Activated CD4-positive, CD25-positive, alpha-beta regulatory T cell treated with anti-CD3 and anti-CD28 coated beads, Interleukin-2, amount 50 U/mL, for 16 hours (primary cell): ENCODE measurements at regions not wholly inside any gene's neighbourhood (a gene's known extent, or its start where the extent isn't known, plus 50 kb on each side); places are given as distances from the start of the nearest gene placed in this dataset.

ENCODE experiments used
- DNase-seq: peaks from one replicate; pipeline ENCODE4 v3.0.0-alpha.2; 2020; ENCODE audit warnings: low read depth, low spot score

DNA sequence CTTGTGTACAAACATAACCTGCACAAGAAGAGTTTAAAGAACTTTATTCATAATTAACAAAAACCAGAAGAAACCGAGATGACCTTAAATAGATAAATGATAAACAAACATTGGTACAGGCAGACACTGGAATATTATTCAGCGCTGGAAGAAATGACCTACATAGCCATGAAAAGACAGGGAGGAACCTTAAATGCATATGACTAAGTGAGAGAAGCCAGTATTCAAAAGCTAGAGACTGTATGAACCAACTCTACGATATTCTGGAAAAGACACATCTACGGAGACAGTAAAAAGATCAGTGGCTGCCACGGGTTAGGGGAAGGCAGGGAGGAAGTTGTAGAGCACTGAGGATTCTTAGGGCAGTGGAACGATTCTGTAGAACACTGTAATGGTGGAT is 333.8 kb upstream of the AKR1E2 start:
- DNase-seq = no peak

DNA sequence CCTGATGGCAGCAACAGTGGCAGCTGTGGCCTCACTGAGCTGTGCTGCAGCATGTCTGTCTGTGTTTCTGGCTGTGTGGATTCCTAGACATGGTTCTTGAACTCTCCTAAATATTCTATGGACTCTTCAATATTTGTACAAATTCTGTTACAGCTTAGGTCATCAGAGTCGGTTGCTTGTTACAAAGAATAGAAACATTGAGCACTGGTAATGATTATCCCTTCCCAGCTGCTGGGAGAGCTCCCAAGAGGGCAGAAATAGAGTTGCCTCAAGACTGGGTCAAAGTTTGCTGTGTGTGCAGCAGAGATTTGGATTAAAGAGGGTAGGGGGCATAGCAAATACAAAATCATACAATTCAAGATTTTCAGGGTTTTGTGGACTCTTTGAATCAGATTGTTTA is 337.1 kb upstream of the AKR1E2 start:
- no peak for DNase-seq

GRCh38 chr10:4485636-4486035 is 340.4 kb upstream of the AKR1E2 start:
- DNase-seq = no peak

DNA sequence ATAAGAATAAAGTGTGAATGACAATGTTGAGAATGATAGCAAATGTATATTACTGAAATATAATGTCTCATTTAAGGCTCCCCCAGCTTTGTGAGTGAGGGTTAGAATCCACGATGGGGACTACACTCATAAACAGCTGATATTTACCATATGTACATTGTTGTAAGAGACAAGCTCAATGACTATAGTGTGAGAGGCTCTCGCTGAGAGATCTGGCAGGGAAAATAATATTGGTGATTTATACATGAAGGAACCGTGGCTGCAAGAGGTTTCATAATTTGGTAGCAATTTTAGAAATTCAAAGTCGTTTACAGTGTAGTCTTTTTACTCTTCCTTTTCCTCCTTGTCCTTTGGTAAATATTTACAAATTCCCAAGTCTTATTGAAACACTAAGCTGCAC is 342.2 kb upstream of the AKR1E2 start:
- no peak for DNase-seq

DNA sequence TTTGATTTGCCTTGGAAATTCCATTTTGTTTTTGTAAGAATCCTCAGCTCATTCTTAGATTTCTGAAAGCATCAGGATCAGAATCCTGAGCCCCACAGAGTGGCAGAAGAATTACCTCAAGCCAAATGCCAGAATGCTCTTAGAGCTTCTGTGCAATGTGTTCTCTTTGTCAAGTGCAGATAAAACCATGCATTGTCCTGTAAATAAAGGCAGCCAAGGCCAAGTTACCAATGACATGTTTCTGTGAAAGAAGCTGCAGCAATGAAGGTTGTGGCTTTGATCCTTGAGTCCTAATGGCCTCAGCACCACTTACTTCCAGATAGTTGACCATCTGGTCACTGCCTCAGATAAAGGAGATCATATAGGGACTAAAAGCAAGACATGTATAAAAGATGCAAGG is 343.3 kb upstream of the AKR1E2 start:
- no peak for DNase-seq

- DNase-seq = no peak
These were observed 344.8 kb upstream of the AKR1E2 start for GRCh38 chr10:4481192-4481591.

GRCh38 chr10:4479342-4479741 is 346.7 kb upstream of the AKR1E2 start:
- DNase-seq = no peak

- DNase-seq = no peak
These were observed 348.3 kb upstream of the AKR1E2 start for GRCh38 chr10:4477664-4478063.

- DNase-seq = no peak
These were observed 350.0 kb upstream of the AKR1E2 start for GRCh38 chr10:4475827-4476490.

- no peak for DNase-seq
These were observed 351.2 kb upstream of the AKR1E2 start for GRCh38 chr10:4474829-4475228.

DNA sequence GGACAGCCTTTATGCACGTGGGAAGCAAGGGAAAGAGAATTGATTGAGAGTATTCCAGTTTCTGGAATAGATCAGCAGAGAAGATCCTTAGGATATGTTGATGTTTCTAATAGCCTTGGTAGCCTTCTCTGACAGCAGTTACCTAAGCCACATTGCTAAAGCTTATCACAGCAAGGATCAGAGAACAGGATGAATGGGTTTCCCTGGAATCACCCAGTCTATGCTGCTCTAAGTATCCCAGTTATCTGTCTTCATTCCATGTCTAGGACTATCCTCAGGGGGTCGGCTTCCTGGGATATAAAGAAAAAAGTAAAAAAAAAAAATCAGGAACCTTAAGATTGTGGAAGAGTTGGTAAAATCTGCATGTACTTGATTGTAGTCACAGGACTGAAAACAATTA is 352.0 kb upstream of the AKR1E2 start:
- DNase-seq = no peak

DNA sequence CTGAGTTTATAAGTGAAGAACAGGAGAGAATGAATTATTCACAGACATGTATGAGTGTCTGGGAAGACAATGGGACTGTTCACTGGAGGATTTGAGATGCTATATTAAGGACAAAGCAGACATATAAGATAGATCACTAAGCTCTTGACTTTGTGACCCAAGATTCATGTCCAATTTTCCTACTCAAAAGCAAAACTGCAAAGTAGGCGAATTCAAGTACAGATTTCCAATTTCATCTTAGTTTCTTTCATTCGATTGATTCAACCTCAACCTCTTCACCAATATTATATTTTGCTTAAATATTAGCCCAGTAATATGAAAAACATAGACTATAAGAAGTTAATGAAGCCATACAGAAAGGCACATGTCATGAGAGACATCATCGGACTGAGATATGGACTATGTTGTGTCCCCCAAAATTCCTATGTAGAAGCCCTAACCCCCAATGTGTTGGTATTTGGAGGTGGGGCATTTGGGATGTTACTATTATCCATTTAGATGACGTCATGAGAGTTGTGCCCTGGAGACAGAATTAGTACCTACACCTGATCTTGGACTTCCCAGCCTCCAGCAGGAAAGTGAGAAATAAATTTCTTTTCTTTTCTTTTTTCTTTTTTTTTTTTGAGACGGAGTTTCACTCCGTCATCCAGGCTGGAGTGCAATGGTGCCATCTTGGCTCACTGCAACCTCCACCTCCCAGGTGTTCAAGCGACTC is 353.7 kb upstream of the AKR1E2 start:
- no peak for DNase-seq

DNA sequence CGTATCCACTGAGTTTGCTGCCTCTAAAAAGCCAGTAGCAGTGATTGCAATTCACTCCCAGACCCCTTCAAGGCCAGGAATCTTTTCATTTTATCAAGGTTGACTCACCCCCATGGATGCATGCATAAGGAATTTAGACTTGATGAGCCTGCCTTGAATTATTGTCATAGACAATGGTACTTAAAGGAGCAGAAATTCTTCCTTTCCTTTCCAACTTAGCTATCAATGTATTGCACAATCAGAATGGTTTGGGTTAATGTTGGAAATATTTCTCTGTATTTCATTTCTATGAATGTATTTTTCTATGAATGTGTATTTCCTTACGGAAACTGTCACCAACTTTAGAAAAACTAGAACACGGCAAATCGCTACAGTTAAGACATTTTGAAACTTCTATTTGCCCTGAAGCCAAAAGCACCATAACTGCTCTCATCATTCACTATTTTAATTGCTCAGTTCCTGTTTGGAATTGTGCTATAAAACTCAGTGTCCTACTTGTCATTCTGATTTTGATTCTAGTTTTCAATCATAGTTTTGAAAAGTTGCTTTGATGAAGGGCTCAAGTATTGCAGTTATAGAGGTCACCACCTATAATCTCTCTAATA is 355.7 kb upstream of the AKR1E2 start:
- no peak for DNase-seq

GRCh38 chr10:4467481-4467880 is 358.5 kb upstream of the AKR1E2 start:
- no peak for DNase-seq

DNA sequence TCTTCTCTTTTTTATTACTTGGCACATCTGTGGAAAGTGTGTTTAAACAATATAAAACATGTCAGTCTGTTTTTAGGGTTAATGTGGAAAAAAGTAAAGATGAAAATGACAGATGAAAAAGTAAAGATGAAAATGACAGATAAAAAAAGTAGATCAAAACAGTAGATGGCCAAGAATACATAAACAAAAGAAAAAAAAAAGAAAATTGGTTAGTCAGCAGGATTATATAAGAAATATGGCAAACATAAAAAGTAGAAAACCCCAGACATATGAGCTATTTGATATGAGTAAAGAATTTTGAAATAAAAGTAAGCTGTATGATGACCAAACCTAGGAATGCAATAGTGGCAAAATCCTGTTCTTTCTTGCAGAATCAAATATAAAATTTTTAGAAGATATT is 365.7 kb upstream of the AKR1E2 start:
- no peak for DNase-seq

GRCh38 chr10:4459531-4459930 is 366.5 kb upstream of the AKR1E2 start:
- DNase-seq = no peak

GRCh38 chr10:4457597-4457996 is 368.4 kb upstream of the AKR1E2 start:
- no peak for DNase-seq

GRCh38 chr10:4456776-4457175 is 369.2 kb upstream of the AKR1E2 start:
- no peak for DNase-seq

GRCh38 chr10:4456279-4456678 is 369.7 kb upstream of the AKR1E2 start:
- DNase-seq = no peak

- no peak for DNase-seq
These were observed 372.1 kb upstream of the AKR1E2 start for GRCh38 chr10:4453950-4454349.

- no peak for DNase-seq
These were observed 372.7 kb upstream of the AKR1E2 start for GRCh38 chr10:4453276-4453675.

GRCh38 chr10:4450981-4451908 is 374.8 kb upstream of the AKR1E2 start:
- DNase-seq = no peak
